CD14-positive monocyte (primary cell): ENCODE measurements at regions not wholly inside any gene's neighbourhood (a gene's known extent, or its start where the extent isn't known, plus 50 kb on each side); places are given as distances from the start of the nearest gene placed in this dataset.

Source experiments
- DNase-seq, 3 donors: peaks; one replicate each; pipeline ENCODE4 v3.0.0-alpha.2; 2011 to 2022
- H2AFZ ChIP-seq: 2 replicates; pipeline ENCODE4 v1.6.0; 2012; ENCODE audit warnings: mild to moderate bottlenecking, low read depth, low read length, inconsistent platforms; ENCODE audit not compliant: insufficient read depth, poor library complexity, severe bottlenecking
- H3K27ac ChIP-seq, 2 donors: 1 replicate in 1 of 2; 2 replicates in 1 of 2; pipeline ENCODE4 v1.5.1; 2012 to 2013; ENCODE audit warnings: low read length in 2 of 2, control low read depth in 1 of 2, inconsistent platforms in 1 of 2, low read depth in 1 of 2, mild to moderate bottlenecking in 1 of 2
- H3K27me3 ChIP-seq, 2 donors: one replicate each; pipeline versions ENCODE4 v1.6.0 to v1.6.1; 2011 to 2013; ENCODE audit warnings: low read length in 2 of 2; ENCODE audit not compliant: control insufficient read depth in 2 of 2, insufficient read depth in 2 of 2
- H3K36me3 ChIP-seq, 2 donors: replicated peaks in 1 of 2; 1 replicate in 1 of 2; 2 replicates in 1 of 2; pipeline versions ENCODE4 v1.5.1 to v1.6.1; 2012 to 2013; ENCODE audit warnings: low read length in 2 of 2, control low read depth in 1 of 2, inconsistent platforms in 1 of 2, mild to moderate bottlenecking in 1 of 2; ENCODE audit not compliant: insufficient read depth in 2 of 2, control insufficient read depth in 1 of 2
- H3K4me1 ChIP-seq, 2 donors: 1 replicate in 1 of 2; 2 replicates in 1 of 2; pipeline versions ENCODE4 v1.5.1 to v1.6.1; 2012 to 2013; ENCODE audit warnings: low read length in 2 of 2, control low read depth in 1 of 2, inconsistent platforms in 1 of 2, mild to moderate bottlenecking in 1 of 2, moderate library complexity in 1 of 2; ENCODE audit not compliant: insufficient read depth in 2 of 2, control insufficient read depth in 1 of 2
- H3K4me2 ChIP-seq: replicated peaks from 2 replicates; pipeline ENCODE3; 2012; ENCODE audit warnings: low read length, moderate library complexity, mild to moderate bottlenecking; ENCODE audit not compliant: poor library complexity, severe bottlenecking; ENCODE audit errors: extremely low read depth
- H3K4me3 ChIP-seq, 3 experiments: fragments of 200-600 bp in 1 of 3; sonication (generic) in 1 of 3; replicated peaks in 1 of 3; 1 replicate in 2 of 3; 2 replicates in 1 of 3; pipeline ENCODE4 v1.5.1; 2011 to 2013; ENCODE audit warnings: low read length in 3 of 3, mild to moderate bottlenecking in 3 of 3, control low read depth in 2 of 3, low read depth in 2 of 3, inconsistent platforms in 1 of 3, moderate library complexity in 1 of 3
- H3K79me2 ChIP-seq: 2 replicates; pipeline ENCODE4 v1.6.0; 2012; ENCODE audit warnings: mild to moderate bottlenecking, control low read depth, inconsistent platforms, low read length, moderate library complexity; ENCODE audit not compliant: insufficient read depth
- H3K9ac ChIP-seq: 2 replicates; pipeline ENCODE4 v1.6.0; 2017; ENCODE audit warnings: low read length, mild to moderate bottlenecking; ENCODE audit not compliant: insufficient read depth, poor library complexity, severe bottlenecking
- H3K9me3 ChIP-seq, 2 donors: replicated peaks in 1 of 2; 1 replicate in 1 of 2; 2 replicates in 1 of 2; pipeline versions ENCODE4 v1.5.1 to v1.6.1; 2012 to 2013; ENCODE audit warnings: low read length in 2 of 2, control low read depth in 1 of 2; ENCODE audit not compliant: control insufficient read depth in 1 of 2, insufficient read depth in 1 of 2
- H4K20me1 ChIP-seq: 2 replicates; pipeline ENCODE4 v1.6.0; 2012; ENCODE audit warnings: mild to moderate bottlenecking, low read length, control low read depth, moderate library complexity; ENCODE audit not compliant: insufficient read depth
- H3K27ac Mint-ChIP-seq, 7 donors: one replicate each; pipeline ENCODE4 v1.8.0; 2020; ENCODE audit warnings: mild to moderate bottlenecking in 7 of 7, mixed read lengths in 7 of 7, moderate library complexity in 6 of 7, inconsistent platforms in 2 of 7
- H3K27me3 Mint-ChIP-seq, 3 donors: one replicate each; pipeline ENCODE4 v1.8.0; 2021 to 2022; ENCODE audit warnings: low read depth in 3 of 3, mild to moderate bottlenecking in 3 of 3, mixed read lengths in 3 of 3, moderate library complexity in 3 of 3, inconsistent platforms in 1 of 3
- H3K36me3 Mint-ChIP-seq, 2 donors: one replicate each; pipeline ENCODE4 v1.8.0; 2020; ENCODE audit warnings: mixed read lengths in 2 of 2, inconsistent platforms in 1 of 2, mild to moderate bottlenecking in 1 of 2
- H3K4me1 Mint-ChIP-seq: one replicate; pipeline ENCODE4 v1.8.0; 2020; ENCODE audit warnings: mild to moderate bottlenecking, mixed read lengths
- H3K4me3 Mint-ChIP-seq, 2 donors: one replicate each; pipeline ENCODE4 v1.8.0; 2020; ENCODE audit warnings: mild to moderate bottlenecking in 2 of 2, mixed read lengths in 2 of 2, moderate library complexity in 1 of 2
- H3K9me3 Mint-ChIP-seq, 7 donors: one replicate each; pipeline ENCODE4 v1.8.0; 2020 to 2022; ENCODE audit warnings: mixed read lengths in 7 of 7, mild to moderate bottlenecking in 6 of 7, moderate library complexity in 6 of 7, inconsistent platforms in 2 of 7
- CTCF ChIP-seq: fragments of 200-600 bp; IDR thresholded peaks from one replicate; pipeline ENCODE4 v1.8.0; 2022; ENCODE audit warnings: antibody characterized with exemption, mild to moderate bottlenecking
- whole genome bisulfite sequencing: methylation state at CpG from one replicate; pipeline ENCODE4 v1.1.5; 2013; ENCODE audit warnings: missing lambda C conversion rate; ENCODE audit not compliant: insufficient coverage; 5-methylcytosine and 5-hydroxymethylcytosine counted together
- intact Hi-C, 2 donors: fragments of 100-400 bp; cut with micrococcal nuclease; formaldehyde crosslinking; loops; one replicate each; pipeline versions ENCODE4 v1.15.0 to v1.15.1; 2023

- intact Hi-C loops, result no loop called here
Observed at GRCh38 chr1:4517186-4517954, 137.0 kb upstream of the AJAP1 start.

DNA sequence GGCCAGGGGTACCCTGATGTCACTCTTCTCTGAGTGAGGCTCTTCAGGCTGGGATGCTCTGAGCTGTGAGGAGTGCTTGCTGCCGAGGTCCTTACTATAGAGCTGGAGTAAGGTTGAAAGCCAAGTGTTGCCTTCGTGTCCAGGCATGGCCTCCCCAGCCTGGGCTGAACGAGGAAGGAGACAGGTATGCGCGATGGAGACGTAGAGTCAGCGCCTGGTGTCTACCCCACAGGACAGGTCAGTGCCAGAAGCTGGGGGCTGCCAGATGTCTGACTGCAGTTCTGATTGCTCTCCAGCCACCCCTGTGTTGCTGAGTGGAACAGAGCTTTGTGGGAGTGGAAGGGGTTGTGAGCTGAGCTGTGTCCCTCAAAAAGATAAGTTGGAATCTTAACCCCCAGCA lies 135.8 kb upstream of the AJAP1 start:
- no peak overlapping the region for H2AFZ ChIP-seq
- H3K27me3 ChIP-seq, result no peaks in the 10 kb centered on the region
- no peak overlapping the region for H3K4me2 ChIP-seq
- no peak for DNase-seq
- H3K4me1 ChIP-seq, result no peaks in the 10 kb centered on the region
- Mint-ChIP-seq H3K36me3 (no peaks in the 10 kb centered on the region), H3K4me3 (no peak overlapping the region), H3K4me1 (no peaks in the 10 kb centered on the region), H3K27ac (no peak overlapping the region), H3K27me3 (peaks cover 1 to 7% (median 3%) of the 10 kb centered on the region in 3 donors), H3K9me3 (peaks cover 0 to 5% (median 0%) of the 10 kb centered on the region in 7 donors)
- H3K4me3 ChIP-seq, result no peak overlapping the region
- 89% methylated on average over 7 of the region's 7 CpGs for WGBS
- intact Hi-C loops, result no loop called here
- H3K36me3 ChIP-seq, result no peaks in the 10 kb centered on the region
- H3K27ac ChIP-seq, result no peak overlapping the region
- H3K9ac ChIP-seq, result no peak overlapping the region
- no peak for TF ChIP-seq CTCF
- H3K9me3 ChIP-seq, result no peaks in the 10 kb centered on the region
- H3K79me2 ChIP-seq, result no peaks in the 10 kb centered on the region
- no peaks in the 10 kb centered on the region for H4K20me1 ChIP-seq

More at GRCh38 chr1:4517186-4517954, 137.0 kb upstream of the AJAP1 start:
- Mint-ChIP-seq H3K4me3 (no peak overlapping the region), H3K4me1 (no peaks in the 10 kb centered on the region), H3K9me3 (peaks cover 0 to 8% (median 0%) of the 10 kb centered on the region in 7 donors), H3K27ac (no peak overlapping the region), H3K27me3 (peaks cover 1 to 5% (median 3%) of the 10 kb centered on the region in 3 donors), H3K36me3 (no peaks in the 10 kb centered on the region)
- H3K36me3 ChIP-seq, result no peaks in the 10 kb centered on the region
- TF ChIP-seq CTCF, result no peak
- H3K79me2 ChIP-seq, result no peaks in the 10 kb centered on the region
- H3K4me3 ChIP-seq, result no peak overlapping the region
- WGBS, result 87% methylated on average over 13 of the region's 19 CpGs
- no peak overlapping the region for H3K4me2 ChIP-seq
- H3K9ac ChIP-seq, result no peak overlapping the region
- no peaks in the 10 kb centered on the region for H4K20me1 ChIP-seq
- DNase-seq, result no peak
- no peak overlapping the region for H3K27ac ChIP-seq
- H3K4me1 ChIP-seq, result no peaks in the 10 kb centered on the region
- H2AFZ ChIP-seq, result no peak overlapping the region
- H3K9me3 ChIP-seq, result no peaks in the 10 kb centered on the region
- H3K27me3 ChIP-seq, result no peaks in the 10 kb centered on the region
